ENCODE measurements at regions not wholly inside any gene's neighbourhood (a gene's known extent, or its start where the extent isn't known, plus 50 kb on each side); places are given as distances from the start of the nearest gene placed in this dataset.
"Not testable (repeated sequence)": the region's sequence is repeated elsewhere in the genome, so short reads cannot be mapped to it uniquely, and the experiment has no call there.

- DNase-seq: no peak
These were observed 612.2 kb downstream of the IQCM start for GRCh38 chr4:149203256-149204001.

- no peak for DNase-seq
These were observed 613.5 kb downstream of the IQCM start for GRCh38 chr4:149202117-149202516.

DNA sequence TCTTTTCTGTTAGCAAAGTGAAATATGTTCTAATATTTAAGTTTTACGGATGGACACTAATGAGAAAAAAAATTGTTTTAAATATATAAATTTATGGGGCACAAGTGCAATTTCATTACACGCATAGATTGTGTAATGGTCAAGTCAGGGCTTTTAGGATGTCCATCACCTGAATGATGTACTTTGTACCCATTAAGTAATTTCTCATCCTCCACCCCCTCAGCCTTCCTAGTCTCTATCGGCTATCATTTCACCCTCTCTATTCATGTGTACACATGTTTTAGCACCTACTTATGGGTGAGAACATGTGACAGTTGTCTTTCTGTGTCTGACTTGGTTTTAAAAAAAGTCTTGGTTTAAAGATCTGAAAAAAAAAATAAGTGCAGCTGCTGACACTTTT, 616.0 kb downstream of the IQCM start:
- no peak for DNase-seq

DNA sequence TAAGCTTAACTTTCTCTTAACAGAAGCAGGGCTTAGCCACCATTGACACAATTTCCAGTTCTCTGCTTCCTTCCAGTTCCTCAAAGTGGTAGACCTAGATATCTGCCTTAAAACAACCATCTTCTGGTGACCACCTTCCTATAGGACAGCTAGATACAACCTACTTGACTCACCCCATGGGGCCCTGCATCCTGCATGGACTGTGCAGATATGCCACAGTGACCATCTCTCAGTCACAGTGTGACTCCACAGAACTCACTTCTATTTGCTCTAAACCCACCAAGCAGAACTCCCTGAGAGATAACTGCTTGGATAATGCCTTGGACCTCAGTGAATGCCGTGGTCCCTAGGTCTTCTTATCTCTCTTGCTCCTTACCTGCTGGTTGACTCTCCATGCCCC, 621.6 kb downstream of the IQCM start:
- no peak for DNase-seq

- DNase-seq: no peak
These were observed 627.9 kb downstream of the IQCM start for GRCh38 chr4:149187726-149188125.

DNA sequence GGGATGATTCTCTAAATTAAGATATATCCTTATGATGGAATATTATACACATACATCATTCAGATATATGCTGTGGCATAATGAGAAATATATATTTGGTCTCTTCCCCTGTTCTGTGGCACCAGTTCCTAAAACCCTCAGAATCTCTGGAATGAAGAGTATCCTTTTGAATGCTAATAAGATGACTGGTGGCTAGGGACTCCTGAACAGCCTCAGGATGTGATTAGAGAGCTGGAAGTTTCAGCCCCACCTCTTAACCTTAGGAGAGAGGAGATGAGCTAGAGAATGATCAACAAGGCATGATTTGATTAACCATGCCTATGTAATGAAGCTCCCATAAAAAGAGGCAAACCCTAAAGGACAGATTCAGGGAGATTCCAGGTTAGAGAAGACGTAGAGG, 632.0 kb downstream of the IQCM start:
- no peak for DNase-seq

GRCh38 chr4:149181459-149181858, 634.2 kb downstream of the IQCM start:
- DNase-seq: not testable (repeated sequence)

- DNase-seq: no peak
These were observed 639.6 kb downstream of the IQCM start for GRCh38 chr4:149176039-149176438.

DNA sequence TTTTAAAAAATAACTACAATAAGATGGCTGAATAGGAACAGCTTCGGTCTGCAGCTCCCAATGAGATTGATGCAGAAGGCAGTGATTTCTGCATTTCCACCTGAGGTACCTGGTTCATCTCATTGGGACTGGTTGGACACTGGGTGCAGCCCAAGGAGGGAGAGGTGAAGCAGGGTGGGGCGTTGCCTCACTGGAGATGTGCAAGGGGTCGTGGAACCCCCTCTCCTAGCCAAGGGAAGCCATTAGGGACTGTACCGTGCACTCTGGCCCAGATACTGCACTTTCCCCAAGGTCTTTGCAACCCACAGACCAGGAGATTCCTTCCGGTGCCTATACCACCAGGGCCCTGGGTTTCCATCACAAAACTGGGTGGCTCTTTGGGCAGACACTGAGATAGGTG, 640.1 kb downstream of the IQCM start:
- no peak for DNase-seq

- DNase-seq: no peak
These were observed 642.2 kb downstream of the IQCM start for GRCh38 chr4:149173241-149174013.

DNA sequence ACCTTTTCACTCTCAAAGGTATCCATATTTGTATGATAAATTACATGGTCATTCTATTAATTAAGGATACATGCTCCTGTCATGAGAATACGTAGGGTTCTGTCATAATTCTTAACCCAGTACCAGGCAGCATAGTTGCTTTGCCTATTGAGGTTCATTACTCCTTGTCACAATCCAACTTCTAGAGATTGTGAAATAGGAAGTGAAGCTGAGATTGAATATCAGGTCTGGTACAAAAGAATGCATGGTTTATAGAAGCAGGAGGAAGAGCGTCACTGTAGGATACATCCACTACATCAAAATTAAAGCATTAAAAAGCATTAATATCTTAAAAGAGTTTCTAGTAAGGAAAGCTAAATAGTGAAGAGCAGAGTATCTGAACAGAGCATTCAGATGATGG, 647.0 kb downstream of the IQCM start:
- DNase-seq: no peak

DNA sequence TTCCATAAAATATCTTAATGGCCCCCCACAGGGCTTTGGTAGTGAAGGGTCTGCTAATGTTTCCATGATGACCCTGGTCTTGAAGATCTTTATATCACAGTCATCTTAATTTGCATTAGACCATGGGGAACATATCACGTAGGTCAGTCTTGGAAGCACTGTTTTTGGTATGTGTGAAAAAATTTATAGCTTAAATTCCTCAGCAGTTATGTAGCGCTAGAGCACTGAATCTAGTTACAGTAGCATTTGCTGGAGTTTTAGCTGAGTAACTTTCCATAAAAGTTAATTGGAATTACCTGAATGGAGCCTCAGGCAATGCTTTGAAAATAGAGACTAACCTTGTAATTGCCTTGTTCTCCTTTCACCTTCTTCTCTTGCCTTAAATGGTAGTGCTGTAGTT, 648.8 kb downstream of the IQCM start:
- DNase-seq: no peak

- DNase-seq: no peak
These were observed 649.3 kb downstream of the IQCM start for GRCh38 chr4:149166365-149166764.

GRCh38 chr4:149164282-149164681, 651.4 kb downstream of the IQCM start:
- no peak for DNase-seq

GRCh38 chr4:149161247-149161646, 654.4 kb downstream of the IQCM start:
- no peak for DNase-seq

DNA sequence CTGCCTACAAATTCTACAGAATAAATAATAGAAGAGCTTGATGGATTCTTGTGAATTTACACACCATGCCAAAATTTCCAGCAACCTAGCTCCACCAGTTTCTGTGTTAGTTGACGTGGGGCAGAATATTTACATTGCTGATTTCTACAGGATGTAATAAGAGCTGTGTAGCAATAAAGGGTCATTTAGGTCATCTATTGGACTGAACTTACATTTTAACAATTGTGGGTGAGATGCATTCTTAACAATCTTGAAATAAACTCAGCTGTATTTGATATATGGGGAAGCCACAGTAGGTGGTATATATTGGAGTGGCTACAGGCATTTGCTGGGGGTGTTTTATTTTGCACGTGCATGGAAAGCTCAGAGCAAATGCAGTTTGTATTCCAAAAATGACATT, 655.3 kb downstream of the IQCM start:
- no peak for DNase-seq

DNA sequence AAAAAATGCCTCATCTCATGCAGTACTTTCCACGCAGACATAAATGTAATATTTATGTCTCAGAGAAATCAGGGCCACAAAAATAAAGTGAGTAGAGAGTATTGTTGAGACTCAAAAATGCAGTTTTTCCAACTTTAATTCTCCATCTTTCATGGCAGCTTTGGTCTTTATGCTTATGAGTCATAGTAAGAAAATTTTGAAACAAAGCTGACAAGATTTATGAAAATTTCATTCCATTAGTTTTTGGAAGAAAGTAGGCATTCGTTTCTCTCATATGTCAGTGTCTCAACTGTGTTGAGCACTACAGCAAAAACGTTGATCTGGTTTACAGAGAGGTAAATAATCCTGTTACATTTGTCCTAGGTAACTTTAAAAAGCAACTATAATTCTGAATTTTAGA, 656.8 kb downstream of the IQCM start:
- no peak for DNase-seq

DNA sequence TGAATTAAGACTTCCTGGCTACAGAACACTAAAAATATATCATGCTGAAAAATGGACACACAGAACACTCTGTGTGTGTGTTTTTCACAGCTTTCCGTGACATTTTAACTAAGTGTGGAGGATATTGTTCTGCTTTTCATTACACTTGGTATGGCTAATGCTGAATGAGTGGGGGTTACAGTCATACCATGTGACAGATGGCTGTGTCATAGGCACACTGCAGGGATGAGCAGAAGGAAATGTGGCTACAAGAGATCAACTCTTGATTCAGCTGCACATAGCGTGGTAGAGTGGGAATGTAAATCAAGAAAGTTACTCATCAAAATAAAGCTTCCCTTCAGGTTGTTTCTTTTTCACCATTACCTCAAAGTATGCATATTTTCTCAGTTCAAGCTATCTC, 669.8 kb downstream of the IQCM start:
- no peak for DNase-seq

DNA sequence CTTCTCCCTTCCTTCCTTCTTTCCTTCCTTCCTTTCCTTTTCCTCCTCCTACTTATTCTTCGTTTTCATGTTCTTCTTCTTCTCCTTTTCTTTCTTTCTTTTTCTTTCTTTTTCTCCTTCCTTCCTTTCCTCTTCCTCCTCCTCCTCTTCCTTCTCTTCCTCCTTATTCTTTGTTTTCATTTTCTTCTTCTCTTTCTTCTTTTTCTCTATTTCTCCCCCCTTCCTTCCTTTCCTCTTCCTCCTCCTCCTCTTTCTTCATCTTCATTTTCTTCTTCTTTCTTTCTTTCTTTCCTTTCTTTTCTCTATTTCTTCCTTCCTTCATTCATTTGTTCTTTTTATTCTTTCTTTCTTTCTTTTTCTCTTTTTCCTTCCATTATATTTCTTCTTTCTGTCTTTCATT, 671.6 kb downstream of the IQCM start:
- no peak for DNase-seq

DNA sequence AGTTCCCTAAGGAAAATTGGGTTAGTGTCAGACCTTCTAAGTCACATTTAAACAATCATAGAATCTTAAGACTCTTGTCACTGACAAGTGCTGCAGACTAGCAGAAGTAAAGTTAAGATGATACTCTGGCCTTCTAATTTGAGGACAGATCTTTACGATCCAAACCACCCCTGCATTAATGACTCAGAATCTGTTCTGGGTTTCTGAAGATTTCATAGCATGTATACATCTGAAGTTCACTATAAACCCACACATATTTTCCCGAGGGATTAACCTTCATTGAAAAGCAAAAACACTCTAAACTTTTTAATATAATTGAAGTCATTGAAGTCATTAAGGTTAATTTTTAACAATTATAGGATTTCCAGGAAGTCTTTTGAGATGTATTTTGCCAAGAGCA, 674.3 kb downstream of the IQCM start:
- DNase-seq: no peak

- DNase-seq: no peak
These were observed 674.8 kb downstream of the IQCM start for GRCh38 chr4:149140841-149141240.

GRCh38 chr4:149136951-149137620, 678.6 kb downstream of the IQCM start:
- no peak for DNase-seq

GRCh38 chr4:149135062-149135461, 680.6 kb downstream of the IQCM start:
- no peak for DNase-seq

GRCh38 chr4:149121023-149121404, 678.8 kb upstream of the NR3C2 start:
- no peak for DNase-seq
